Loucy (cell line): ENCODE measurements at regions not wholly inside any gene's neighbourhood (a gene's known extent, or its start where the extent isn't known, plus 50 kb on each side); places are given as distances from the start of the nearest gene placed in this dataset.
A peak's percentile ranks its signal among the peaks of the same experiment; 100 is the strongest.
"Not testable (repeated sequence)": the region's sequence is repeated elsewhere in the genome, so short reads cannot be mapped to it uniquely, and the experiment has no call there.

Source experiments
- H2AFZ ChIP-seq: fragments of 200-600 bp; sonication (generic); 2 replicates; pipeline ENCODE4 v1.6.0; 2016; ENCODE audit warnings: antibody characterized with exemption, mild to moderate bottlenecking, low read length, moderate library complexity
- H3F3A ChIP-seq: fragments of 200-600 bp; 2 replicates; pipeline ENCODE4 v1.6.0; 2016; ENCODE audit warnings: antibody characterized with exemption, low read depth, mild to moderate bottlenecking
- H3K27me3 ChIP-seq: fragments of 200-600 bp; sonication (generic); 2 replicates; pipeline ENCODE4 v1.6.1; 2014; ENCODE audit warnings: low read length, mild to moderate bottlenecking; ENCODE audit not compliant: insufficient read depth, poor library complexity, severe bottlenecking
- H3K36me3 ChIP-seq: fragments of 200-600 bp; sonication (generic); 2 replicates; pipeline ENCODE4 v1.6.1; 2016; ENCODE audit warnings: low read length; ENCODE audit not compliant: insufficient read depth
- H3K4me1 ChIP-seq: fragments of 200-600 bp; sonication (generic); 2 replicates; pipeline ENCODE4 v1.5.1; 2014; ENCODE audit warnings: low read length, mild to moderate bottlenecking; ENCODE audit not compliant: insufficient read depth, poor library complexity, severe bottlenecking
- H3K4me2 ChIP-seq: fragments of 200-600 bp; sonication (generic); 2 replicates; pipeline ENCODE4 v1.6.0; 2014; ENCODE audit warnings: antibody characterized with exemption, low read length, low read depth, mild to moderate bottlenecking; ENCODE audit not compliant: poor library complexity, severe bottlenecking
- H3K4me3 ChIP-seq: fragments of 200-600 bp; sonication (generic); 2 replicates; pipeline ENCODE4 v1.5.1; 2014; ENCODE audit warnings: low read length, mild to moderate bottlenecking, mixed read lengths; ENCODE audit not compliant: poor library complexity, severe bottlenecking
- H3K79me2 ChIP-seq: fragments of 200-600 bp; sonication (generic); 2 replicates; pipeline ENCODE4 v1.6.1; 2014; ENCODE audit warnings: low read length; ENCODE audit not compliant: insufficient read depth
- H3K9ac ChIP-seq: fragments of 200-600 bp; sonication (generic); 2 replicates; pipeline ENCODE4 v1.6.0; 2014; ENCODE audit warnings: mild to moderate bottlenecking, low read depth, low read length, moderate library complexity; ENCODE audit not compliant: poor library complexity, severe bottlenecking
- H3K9me2 ChIP-seq: fragments of 200-600 bp; sonication (generic); replicated peaks from 2 replicates; pipeline ENCODE4 v1.6.1; 2016; ENCODE audit warnings: low read depth, low read length, mixed read lengths
- H3K9me3 ChIP-seq: fragments of 200-600 bp; sonication (generic); 2 replicates; pipeline ENCODE4 v1.6.1; 2014; ENCODE audit warnings: mild to moderate bottlenecking, antibody characterized with exemption, low read length, low read depth; ENCODE audit not compliant: insufficient read depth
- H4K20me1 ChIP-seq: fragments of 200-600 bp; sonication (generic); 2 replicates; pipeline ENCODE4 v1.6.0; 2014; ENCODE audit warnings: antibody characterized with exemption, low read length, mild to moderate bottlenecking; ENCODE audit not compliant: insufficient read depth, poor library complexity, severe bottlenecking
- CTCF ChIP-seq: fragments of 200-600 bp; sonication (generic); conservative IDR thresholded peaks from 2 replicates; pipeline ENCODE4 v1.5.1; 2014; ENCODE audit warnings: mild to moderate bottlenecking, antibody characterized with exemption, low read length
- EZH2phosphoT487 ChIP-seq: fragments of 200-600 bp; IDR thresholded peaks from 2 replicates; pipeline ENCODE4 v1.6.1; 2018; ENCODE audit warnings: antibody characterized with exemption, mild to moderate bottlenecking, moderate library complexity, borderline replicate concordance

- no peak overlapping the region for H3K9ac ChIP-seq
- H3K9me3 ChIP-seq, result 0 out of 2 replicates have a peak, but pooled peaks cover 3% of the 10 kb centered on the region
- H4K20me1 ChIP-seq, result no peaks in the 10 kb centered on the region
These were observed 62.3 kb upstream of the PARP4 start for GRCh38 chr13:24574847-24575246.

GRCh38 chr13:24580315-24580714, 67.7 kb upstream of the PARP4 start:
- not testable (repeated sequence) for H2AFZ ChIP-seq, H3K79me2 ChIP-seq, H4K20me1 ChIP-seq, H3K4me1 ChIP-seq, H3K4me3 ChIP-seq, H3F3A ChIP-seq, H3K9me2 ChIP-seq, H3K36me3 ChIP-seq, H3K27me3 ChIP-seq, H3K9ac ChIP-seq, H3K4me2 ChIP-seq, H3K9me3 ChIP-seq
- peak; percentile 45 for TF ChIP-seq CTCF

More at GRCh38 chr13:24574847-24575246, 62.3 kb upstream of the PARP4 start:
- no peak overlapping the region for H3K4me2 ChIP-seq
- H3K79me2 ChIP-seq, result no peaks in the 10 kb centered on the region
- H3F3A ChIP-seq, result no peaks in the 10 kb centered on the region
- H2AFZ ChIP-seq, result no peak overlapping the region
- H3K9me2 ChIP-seq, result no peaks in the 10 kb centered on the region
- no peaks in the 10 kb centered on the region for H3K36me3 ChIP-seq
- no peaks in the 10 kb centered on the region for H3K27me3 ChIP-seq
- TF ChIP-seq CTCF, result no peak
- TF ChIP-seq EZH2phosphoT487, result no peak
- H3K4me3 ChIP-seq, result no peak overlapping the region
- H3K4me1 ChIP-seq, result no peaks in the 10 kb centered on the region

GRCh38 chr13:24581578-24581977, 69.0 kb upstream of the PARP4 start:
- not testable (repeated sequence) for H3K9me2 ChIP-seq, H3K4me3 ChIP-seq, H3K27me3 ChIP-seq, H3K9me3 ChIP-seq, H3K9ac ChIP-seq, H2AFZ ChIP-seq, H3K4me2 ChIP-seq, H4K20me1 ChIP-seq, H3K79me2 ChIP-seq, H3K36me3 ChIP-seq, H3F3A ChIP-seq, H3K4me1 ChIP-seq

GRCh38 chr13:24591697-24592096, 79.1 kb upstream of the PARP4 start:
- H3K4me3 ChIP-seq, H3K4me2 ChIP-seq, H3K9me3 ChIP-seq, H3K9ac ChIP-seq, H3K79me2 ChIP-seq, H3K27me3 ChIP-seq, H3F3A ChIP-seq, H3K4me1 ChIP-seq, H3K9me2 ChIP-seq, H4K20me1 ChIP-seq, H2AFZ ChIP-seq, H3K36me3 ChIP-seq: not testable (repeated sequence)

GRCh38 chr13:24597906-24598670, 82.1 kb upstream of the ATP12A start:
- H3K9me2 ChIP-seq, H4K20me1 ChIP-seq, H3K36me3 ChIP-seq, H3K79me2 ChIP-seq, H2AFZ ChIP-seq, H3K27me3 ChIP-seq, H3K9me3 ChIP-seq, H3K4me3 ChIP-seq, H3K9ac ChIP-seq, H3F3A ChIP-seq: not testable (repeated sequence)
- peaks cover 13% of the 10 kb centered on the region for H3K4me1 ChIP-seq
- H3K4me2 ChIP-seq, result peak overlapping the region; percentile 50

GRCh38 chr13:24599019-24599791, 81.0 kb upstream of the ATP12A start:
- not testable (repeated sequence) for H3K9me2 ChIP-seq, H3K4me3 ChIP-seq, H3K79me2 ChIP-seq, H3F3A ChIP-seq, H2AFZ ChIP-seq, H4K20me1 ChIP-seq, H3K27me3 ChIP-seq, H3K9me3 ChIP-seq, H3K36me3 ChIP-seq, H3K9ac ChIP-seq, H3K4me2 ChIP-seq
- H3K4me1 ChIP-seq, result peaks cover 13% of the 10 kb centered on the region
